ENCODE measurements at regions not wholly inside any gene's neighbourhood (a gene's known extent, or its start where the extent isn't known, plus 50 kb on each side); places are given as distances from the start of the nearest gene placed in this dataset.

- no peak for TF ChIP-seq CTCF (conservative IDR thresholded peaks at IDR 0.05)
- no peak overlapping the region for H3K27ac ChIP-seq
Measured at GRCh38 chr7:17153536-17153935, 144.9 kb upstream of the AHR start.

- no peak overlapping the region for H3K27ac ChIP-seq
- TF ChIP-seq CTCF (conservative IDR thresholded peaks at IDR 0.05) = no peak
Measured at GRCh38 chr7:17155529-17155928, 142.9 kb upstream of the AHR start.

GRCh38 chr7:17158261-17158660 lies 140.2 kb upstream of the AHR start:
- TF ChIP-seq CTCF (conservative IDR thresholded peaks at IDR 0.05) = peak; percentile 22
- no peak overlapping the region for H3K27ac ChIP-seq

- no peak for TF ChIP-seq CTCF (conservative IDR thresholded peaks at IDR 0.05)
- no peak overlapping the region for H3K27ac ChIP-seq
Measured at GRCh38 chr7:17159500-17160037, 138.9 kb upstream of the AHR start.

- no peak for TF ChIP-seq CTCF (conservative IDR thresholded peaks at IDR 0.05)
- no peak overlapping the region for H3K27ac ChIP-seq
Measured at GRCh38 chr7:17166824-17167379, 131.6 kb upstream of the AHR start.

- no peak for TF ChIP-seq CTCF (conservative IDR thresholded peaks at IDR 0.05)
- H3K27ac ChIP-seq = no peak overlapping the region
Measured at GRCh38 chr7:17168416-17168815, 130.0 kb upstream of the AHR start.

- TF ChIP-seq CTCF (conservative IDR thresholded peaks at IDR 0.05) = no peak
- no peak overlapping the region for H3K27ac ChIP-seq
Measured at GRCh38 chr7:17171427-17171826, 127.0 kb upstream of the AHR start.

Data from VCaP (cell line).